Stimulated activated CD4-positive, alpha-beta T cell treated with anti-CD3 and anti-CD28 coated beads, Interleukin-4, amount 100 ng/mL, for 48 hours (primary cell): ENCODE measurements at regions not wholly inside any gene's neighbourhood (a gene's known extent, or its start where the extent isn't known, plus 50 kb on each side); places are given as distances from the start of the nearest gene placed in this dataset.

ENCODE experiments used
- DNase-seq, 2 donors: peaks; one replicate each; pipeline ENCODE4 v3.0.0-alpha.2; 2020; ENCODE audit warnings: low read depth in 2 of 2

- no peak for DNase-seq
Measured at GRCh38 chr18:78724214-78724914, 255.3 kb upstream of the SALL3 start.

- no peak for DNase-seq
Measured at GRCh38 chr18:78725426-78725825, 254.2 kb upstream of the SALL3 start.

GRCh38 chr18:78726326-78727056, 253.1 kb upstream of the SALL3 start:
- DNase-seq: no peak

- DNase-seq: no peak
Measured at GRCh38 chr18:78727057-78727739, 252.4 kb upstream of the SALL3 start.

GRCh38 chr18:78727877-78728783, 251.5 kb upstream of the SALL3 start:
- no peak for DNase-seq

GRCh38 chr18:78728784-78729467, 250.7 kb upstream of the SALL3 start:
- no peak for DNase-seq

GRCh38 chr18:78730546-78730945, 249.1 kb upstream of the SALL3 start:
- no peak for DNase-seq

- DNase-seq: no peak
Measured at GRCh38 chr18:78731016-78731397, 248.6 kb upstream of the SALL3 start.

GRCh38 chr18:78731398-78732032, 248.1 kb upstream of the SALL3 start:
- DNase-seq: no peak

GRCh38 chr18:78732273-78733210, 247.1 kb upstream of the SALL3 start:
- no peak for DNase-seq

- DNase-seq: no peak
Measured at GRCh38 chr18:78733762-78734613, 245.6 kb upstream of the SALL3 start.

- no peak for DNase-seq
Measured at GRCh38 chr18:78734614-78734945, 245.0 kb upstream of the SALL3 start.

GRCh38 chr18:78735131-78736014, 244.2 kb upstream of the SALL3 start:
- DNase-seq: no peak

- no peak for DNase-seq
Measured at GRCh38 chr18:78736015-78736690, 243.5 kb upstream of the SALL3 start.

- DNase-seq: no peak
Measured at GRCh38 chr18:78737006-78737915, 242.4 kb upstream of the SALL3 start.

- DNase-seq: no peak
Measured at GRCh38 chr18:78738076-78738690, 241.4 kb upstream of the SALL3 start.
